Panc1 (cell line): ENCODE measurements at regions not wholly inside any gene's neighbourhood (a gene's known extent, or its start where the extent isn't known, plus 50 kb on each side); places are given as distances from the start of the nearest gene placed in this dataset.

Source experiments
- ATAC-seq: fragments of 200-7000 bp; cut with Tn5 transposase; 2 replicates; pipeline ENCODE4 v1.9.1; 2020; ENCODE audit warnings: mild to moderate bottlenecking, moderate library complexity
- BruUV-seq: library from RNA; stranded (reverse); fragments of 400-500 nt; replicated peaks from 2 replicates; lab custom pipeline; 2021; lab: Mats Ljungman, UMichigan
- CTCF ChIA-PET: fragments of 300-600 bp; sonication (Branson Sonifier 250); formaldehyde crosslinking; loops from one replicate; lab custom pipeline; 2022; ENCODE audit warnings: antibody characterized with exemption; lab: Charles Lee
- POLR2A ChIA-PET: fragments of 300-600 bp; sonication (Branson Sonifier 250); formaldehyde crosslinking; loops from one replicate; lab custom pipeline; 2022; ENCODE audit warnings: antibody characterized with exemption; lab: Charles Lee
- DNase-seq: peaks from one replicate; pipeline ENCODE4 v3.0.0-alpha.2; 2010; ENCODE audit warnings: low read depth, low spot score
- H3K27ac ChIP-seq: 2 replicates; pipeline ENCODE4 v1.5.1; 2011; ENCODE audit warnings: mild to moderate bottlenecking, low read length, inconsistent platforms
- H3K27me3 ChIP-seq: fragments of 200-500 bp; sonication (Bioruptor generic); 2 replicates; pipeline ENCODE4 v1.6.0; 2014; ENCODE audit warnings: low read length, inconsistent platforms; ENCODE audit not compliant: control insufficient read depth, insufficient read depth
- H3K36me3 ChIP-seq: fragments of 200-500 bp; sonication (Bioruptor generic); 2 replicates; pipeline ENCODE4 v1.5.1; 2014; ENCODE audit warnings: inconsistent platforms, mild to moderate bottlenecking, low read length, moderate library complexity; ENCODE audit not compliant: control insufficient read depth, insufficient read depth
- H3K4me1 ChIP-seq: 2 replicates; pipeline ENCODE4 v1.5.1; 2011; ENCODE audit warnings: inconsistent platforms, mild to moderate bottlenecking, low read length, moderate library complexity; ENCODE audit not compliant: control insufficient read depth, insufficient read depth
- H3K4me3 ChIP-seq, 2 experiments: 2 replicates each; pipeline ENCODE4 v1.5.1; 2011 to 2012; ENCODE audit warnings: low read depth in 2 of 2, low read length in 2 of 2, mild to moderate bottlenecking in 2 of 2, inconsistent platforms in 1 of 2, moderate library complexity in 1 of 2
- H3K9me3 ChIP-seq: fragments of 200-500 bp; sonication (Bioruptor generic); 2 replicates; pipeline ENCODE4 v1.5.1; 2014; ENCODE audit warnings: low read depth, mild to moderate bottlenecking, inconsistent platforms, low read length, moderate library complexity; ENCODE audit not compliant: control insufficient read depth, insufficient read depth
- CTCF ChIP-seq: fragments of 450-650 bp; IDR thresholded peaks from 2 replicates; pipeline ENCODE4 v1.5.1; 2017; ENCODE audit warnings: mild to moderate bottlenecking
- POLR2AphosphoS5 ChIP-seq: IDR thresholded peaks from 2 replicates; pipeline ENCODE4 v1.6.1; 2012; ENCODE audit warnings: mild to moderate bottlenecking, low read depth, low read length, moderate library complexity
- REST ChIP-seq, 2 experiments: IDR thresholded peaks; 2 replicates each; pipeline ENCODE4 v1.6.1; 2011 to 2012; ENCODE audit warnings: low read depth in 2 of 2, control low read depth in 1 of 2, low read length in 1 of 2, mild to moderate bottlenecking in 1 of 2, moderate library complexity in 1 of 2; ENCODE audit not compliant: insufficient read depth in 1 of 2
- SIN3A ChIP-seq: IDR thresholded peaks from 2 replicates; pipeline ENCODE4 v1.6.1; 2012; ENCODE audit warnings: low read depth, mild to moderate bottlenecking, low read length, moderate library complexity, borderline replicate concordance; ENCODE audit not compliant: insufficient read depth
- TCF7L2 ChIP-seq: IDR thresholded peaks from 2 replicates; pipeline ENCODE4 v1.6.1; 2011; ENCODE audit warnings: mild to moderate bottlenecking, low read depth, low read length, inconsistent platforms
- in situ Hi-C: cut with HindIII; loops from 2 replicates; pipeline ENCODE4 v1.10.0; 2016; ENCODE audit warnings: low sequenced_read_pairs, low pct_unique_long_range_greater_than_20kb
- intact Hi-C: fragments of 100-400 bp; cut with micrococcal nuclease; formaldehyde crosslinking; loops from one replicate; pipeline ENCODE4 v1.10.0; 2022; ENCODE audit not compliant: unreplicated experiment

DNA sequence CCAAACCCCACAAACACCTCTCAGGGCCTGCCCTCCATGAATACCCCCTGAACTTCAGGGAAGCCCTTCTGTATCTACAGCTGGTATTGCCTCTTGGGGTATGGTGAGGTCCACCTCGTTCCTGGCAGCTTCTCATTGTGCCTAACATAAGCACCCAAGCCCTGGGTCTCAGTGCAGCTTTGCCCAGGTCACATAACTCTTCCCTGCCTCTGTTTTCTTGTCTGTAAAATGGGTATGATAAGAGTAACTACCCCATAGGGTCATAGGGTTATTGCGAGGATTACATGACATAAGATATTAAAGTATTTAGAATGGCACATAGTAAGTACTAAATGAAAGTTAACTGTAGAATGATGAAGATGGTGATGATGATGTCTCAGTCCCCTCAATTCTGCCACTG lies 190.0 kb upstream of the PWP1 start:
- no peak for TF ChIP-seq POLR2AphosphoS5
- TF ChIP-seq CTCF: no peak
- TF ChIP-seq REST (IDR thresholded peaks at IDR 0.05; ENCODE audit: insufficient read depth in 1 of 2, low read depth in 2 of 2, low read length in 1 of 2): no peak
- no peak for TF ChIP-seq TCF7L2
- TF ChIP-seq SIN3A: no peak
- Histone ChIP-seq H3K9me3 (no peaks in the 10 kb centered on the region), H3K27me3 (no peaks in the 10 kb centered on the region), H3K4me3 (no peak overlapping the region), H3K4me1 (no peaks in the 10 kb centered on the region), H3K36me3 (no peaks in the 10 kb centered on the region), H3K27ac (no peak overlapping the region)
- DNase-seq: no peak
- ChIA-PET POLR2A (no interaction called here), CTCF (no interaction called here)
- intact Hi-C loops: no loop called here
- BruUV-seq: no TSS peak
- ATAC-seq: no peak
- in situ Hi-C loops: no loop called here

DNA sequence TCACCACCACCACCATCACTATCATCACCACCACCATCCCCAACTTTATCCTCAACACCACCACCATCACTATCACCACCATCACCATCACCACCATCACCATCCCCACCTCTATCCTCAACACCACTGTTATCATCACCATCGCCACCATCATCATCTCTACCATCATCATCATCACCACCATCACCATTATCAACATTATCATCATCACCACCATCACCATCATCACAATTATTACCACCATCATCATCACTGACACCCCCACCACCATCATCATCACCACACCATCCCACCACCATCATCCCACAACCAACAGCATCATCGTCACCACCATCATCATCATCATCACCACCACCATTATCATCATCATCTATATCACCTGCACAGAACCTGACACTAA lies 188.4 kb upstream of the PWP1 start:
- Histone ChIP-seq H3K36me3 (no peaks in the 10 kb centered on the region), H3K4me3 (no peak overlapping the region), H3K27ac (no peak overlapping the region), H3K9me3 (no peaks in the 10 kb centered on the region), H3K4me1 (no peaks in the 10 kb centered on the region), H3K27me3 (no peaks in the 10 kb centered on the region)
- DNase-seq: no peak
- POLR2A ChIA-PET: no interaction called here
- in situ Hi-C loops: no loop called here
- no TSS peak for BruUV-seq
- no peak for ATAC-seq
- CTCF ChIA-PET: no interaction called here
- intact Hi-C loops: no loop called here
- TF ChIP-seq TCF7L2 (no peak), REST (IDR thresholded peaks at IDR 0.05; ENCODE audit: insufficient read depth in 1 of 2, low read depth in 2 of 2, low read length in 1 of 2) (no peak), POLR2AphosphoS5 (no peak), CTCF (no peak), SIN3A (no peak)
